ENCODE measurements at regions not wholly inside any gene's neighbourhood (a gene's known extent, or its start where the extent isn't known, plus 50 kb on each side); places are given as distances from the start of the nearest gene placed in this dataset.

GRCh38 chr15:77541421-77542181, 91.1 kb downstream of the LINGO1 start:
- Histone ChIP-seq H3K27ac (ENCODE audit: insufficient read depth, low read depth, low read length) (no peak overlapping the region), H3K4me1 (ENCODE audit: control insufficient read depth, extremely low read depth, insufficient read depth, low read length) (peaks cover 12% of the 10 kb centered on the region), H3K4me3 (replicated peaks in 1 of 3; ENCODE audit: insufficient read depth in 1 of 3, low read depth in 1 of 3, low read length in 3 of 3) (no peak overlapping the region), H3K4me2 (ENCODE audit: insufficient read depth, low read length) (no peak overlapping the region), H3K79me2 (ENCODE audit: control insufficient read depth, insufficient read depth, low read length) (no peaks in the 10 kb centered on the region), H3K9me1 (replicated peaks; ENCODE audit: control insufficient read depth, extremely low read depth, insufficient read depth, low read length) (no peaks in the 10 kb centered on the region), H3K27me3 (ENCODE audit: control insufficient read depth in 2 of 2, insufficient read depth in 2 of 2, low read length in 2 of 2) (peaks cover 0 to 2% of the 10 kb centered on the region in 2 experiments), H2AFZ (ENCODE audit: low read depth, low read length) (peak overlapping the region; percentile 22), H3K9ac (replicated peaks; ENCODE audit: extremely low read depth, insufficient read depth, low read length) (no peak overlapping the region), H4K20me1 (replicated peaks; ENCODE audit: control insufficient read depth, extremely low read depth, insufficient read depth, low read length) (no peaks in the 10 kb centered on the region), H3K9me3 (replicated peaks; ENCODE audit: control insufficient read depth, insufficient read depth, low read length) (no peaks in the 10 kb centered on the region), H3K36me3 (ENCODE audit: control insufficient read depth in 2 of 2, extremely low read depth in 1 of 2, insufficient read depth in 2 of 2, low read length in 2 of 2) (no peaks in the 10 kb centered on the region)
- ChIA-PET CTCF (interaction anchor here (1.3 to 7.1 kb wide), 10 partner anchors 10 to 568 kb away, joined by 5 to 256 read pairs (median 63); partner anchors contain the start of genes HMG20A, LINGO1 and PEAK1), POLR2A (interaction anchor here (0.5 to 1.0 kb wide), 2 partner anchors 355 to 449 kb away, joined by 3 read pairs; no protein-coding TSS in a partner anchor)
- TF ChIP-seq MAX (IDR thresholded peaks at IDR 0.05; ENCODE audit: insufficient read depth, insufficient read length) = no peak
- TF ChIP-seq EZH2 (IDR thresholded peaks at IDR 0.05; ENCODE audit: borderline replicate concordance, low read depth, low read length, severe bottlenecking) = no peak
- TF ChIP-seq POLR2AphosphoS5 (IDR thresholded peaks at IDR 0.05; ENCODE audit: insufficient read depth, low read depth, low read length) = no peak
- no peak for TF ChIP-seq JUN (IDR thresholded peaks at IDR 0.05; ENCODE audit: borderline replicate concordance, insufficient read depth, insufficient read length, low read depth)
- TF ChIP-seq FOS (IDR thresholded peaks at IDR 0.05; ENCODE audit: borderline replicate concordance, insufficient read depth, low read length) = no peak
- TF ChIP-seq CTCF (IDR thresholded peaks at IDR 0.05; ENCODE audit: extremely low read depth in 1 of 2, insufficient read depth in 1 of 2, low read depth in 1 of 2, low read length in 2 of 2) = no peak
- TF ChIP-seq POLR2A (IDR thresholded peaks at IDR 0.05; ENCODE audit: low read depth, low read length) = no peak
- TF ChIP-seq GATA2 (IDR thresholded peaks at IDR 0.05; ENCODE audit: insufficient read depth, insufficient read length, low read depth, low read length) = no peak
- TF ChIP-seq MYC (IDR thresholded peaks at IDR 0.05; ENCODE audit: low read depth, low read length) = no peak
- intact Hi-C loops (cut with micrococcal nuclease) (loop anchor here (2.0 to 5.0 kb wide), 2 partner anchors 35 to 569 kb away; no protein-coding TSS in a partner anchor), dilution Hi-C loops (cut with MboI; ENCODE audit: extremely low pct_ligation_motif_present, low sequenced_read_pairs) (no loop called here)
- DNase-seq (ENCODE audit: low read depth, low spot score) = no peak
- FAIRE-seq = no peak
- no TSS peak for BruUV-seq (replicated peaks)

Measured in endothelial cell of umbilical vein (primary cell).